Caki2 (cell line): ENCODE measurements at regions not wholly inside any gene's neighbourhood (a gene's known extent, or its start where the extent isn't known, plus 50 kb on each side); places are given as distances from the start of the nearest gene placed in this dataset.

Experiments
- DNase-seq: peaks from one replicate; pipeline ENCODE4 v3.0.0-alpha.2; 2015; ENCODE audit warnings: low read depth
- in situ Hi-C: cut with HindIII; loops from 2 replicates; pipeline ENCODE4 v1.10.0; 2016; ENCODE audit warnings: low sequenced_read_pairs, low pct_unique_long_range_greater_than_20kb, mixed read lengths

GRCh38 chr1:87530042-87530807 is 201.5 kb downstream of the LMO4 start:
- in situ Hi-C loops, result no loop called here
- DNase-seq, result no peak

- DNase-seq, result no peak
- in situ Hi-C loops, result no loop called here
These were observed 206.9 kb downstream of the LMO4 start for GRCh38 chr1:87535551-87535950.

DNA sequence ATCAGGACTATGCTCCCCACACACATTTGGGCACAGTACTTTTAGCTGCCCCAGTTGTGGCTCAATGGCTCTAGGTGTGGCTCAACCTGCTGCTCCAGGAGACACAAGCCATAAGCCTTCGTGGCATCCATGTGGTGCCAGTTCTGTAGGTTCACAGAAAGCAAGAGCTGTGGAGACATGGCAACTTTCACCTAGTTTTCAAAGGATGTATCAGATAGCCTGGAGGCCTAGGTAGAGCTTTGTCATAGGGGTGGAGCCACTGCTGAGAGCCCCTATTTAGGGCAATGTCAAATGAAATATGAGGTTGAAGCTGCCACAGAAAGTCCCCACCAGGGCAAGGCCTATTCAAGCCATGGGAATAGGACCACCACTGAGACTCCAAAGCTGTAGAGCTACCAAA is 210.5 kb downstream of the LMO4 start:
- DNase-seq, result no peak

DNA sequence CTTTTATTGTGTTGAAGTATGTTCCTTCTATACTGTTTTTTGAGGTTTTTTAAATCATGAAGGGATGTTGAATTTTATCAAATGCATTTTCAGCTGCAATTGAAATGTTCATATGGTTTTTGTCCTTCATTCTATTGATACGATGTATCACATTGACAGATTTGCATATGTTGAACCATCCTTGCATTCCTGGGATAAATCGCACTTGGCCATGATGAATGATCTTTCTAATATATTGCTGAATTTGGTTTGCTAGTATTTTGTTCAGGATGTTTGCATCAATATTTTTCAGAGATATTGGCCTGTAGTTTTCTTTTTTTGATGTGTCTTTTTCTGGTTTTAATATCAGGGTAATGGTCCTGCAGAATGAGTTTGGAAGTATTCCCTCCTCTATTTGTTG is 214.0 kb downstream of the LMO4 start:
- DNase-seq, result no peak
- in situ Hi-C loops, result no loop called here

More for the DNA sequence above, 210.5 kb downstream of the LMO4 start:
- in situ Hi-C loops, result no loop called here

GRCh38 chr1:87549738-87550137 is 221.1 kb downstream of the LMO4 start:
- in situ Hi-C loops, result no loop called here
- DNase-seq, result no peak

DNA sequence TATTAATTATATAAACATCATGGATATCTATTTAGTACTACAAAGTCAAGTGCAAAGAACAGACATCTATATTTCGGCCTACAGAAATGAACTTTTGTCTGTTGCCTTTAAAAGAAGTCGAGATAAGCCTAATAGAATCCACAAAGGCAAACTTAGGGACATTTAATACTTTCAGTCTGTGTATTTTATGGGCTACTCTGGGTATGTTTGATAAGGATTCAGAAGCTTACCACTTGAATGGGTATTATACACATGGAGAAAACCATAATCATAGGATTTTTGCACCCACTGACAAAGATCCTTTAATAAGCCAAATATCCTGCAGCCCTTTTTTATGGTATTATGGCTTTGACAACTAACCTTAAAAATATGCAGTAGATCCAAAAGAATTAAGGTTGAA is 224.8 kb downstream of the LMO4 start:
- in situ Hi-C loops, result no loop called here
- no peak for DNase-seq

DNA sequence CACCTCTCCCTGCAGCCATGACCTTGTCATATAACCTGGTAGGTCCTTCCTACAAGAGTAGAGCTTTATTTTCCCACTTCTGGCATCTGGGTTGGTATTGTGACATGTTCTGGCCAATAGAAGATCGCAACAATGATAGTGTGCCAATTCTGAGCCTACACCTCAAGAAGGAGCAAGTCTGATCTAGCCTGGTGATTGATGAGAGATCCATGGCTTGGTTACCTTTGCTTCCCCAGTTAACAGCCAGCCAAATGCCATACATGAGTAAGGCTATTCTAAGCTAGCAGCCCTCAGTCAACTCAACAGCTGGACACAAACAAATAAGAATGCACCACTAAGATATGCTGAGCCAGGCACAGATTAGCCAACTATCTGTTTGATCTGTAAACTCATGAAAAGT is 226.7 kb downstream of the LMO4 start:
- in situ Hi-C loops, result no loop called here
- DNase-seq, result no peak

GRCh38 chr1:87556326-87556725 is 227.6 kb downstream of the LMO4 start:
- in situ Hi-C loops, result no loop called here
- no peak for DNase-seq

DNA sequence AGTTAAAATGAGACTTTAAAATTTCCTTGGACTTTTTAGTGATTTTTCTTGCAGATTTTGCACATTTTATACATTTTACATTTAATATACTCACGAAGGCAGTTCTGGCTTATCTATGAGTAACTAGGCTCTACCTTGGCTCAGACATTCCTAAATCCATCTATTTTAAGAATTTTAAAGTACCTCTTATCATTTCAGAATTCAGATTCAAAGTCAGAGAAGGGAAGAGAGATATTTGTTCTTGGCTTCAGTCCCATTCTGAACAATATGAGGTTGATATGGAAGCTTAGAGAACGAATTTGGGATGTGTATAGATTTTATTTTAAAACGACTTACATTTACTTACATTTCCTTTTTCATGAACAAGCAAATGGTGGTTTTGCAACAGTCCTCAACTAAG is 230.2 kb downstream of the LMO4 start:
- no peak for DNase-seq
- in situ Hi-C loops, result no loop called here

DNA sequence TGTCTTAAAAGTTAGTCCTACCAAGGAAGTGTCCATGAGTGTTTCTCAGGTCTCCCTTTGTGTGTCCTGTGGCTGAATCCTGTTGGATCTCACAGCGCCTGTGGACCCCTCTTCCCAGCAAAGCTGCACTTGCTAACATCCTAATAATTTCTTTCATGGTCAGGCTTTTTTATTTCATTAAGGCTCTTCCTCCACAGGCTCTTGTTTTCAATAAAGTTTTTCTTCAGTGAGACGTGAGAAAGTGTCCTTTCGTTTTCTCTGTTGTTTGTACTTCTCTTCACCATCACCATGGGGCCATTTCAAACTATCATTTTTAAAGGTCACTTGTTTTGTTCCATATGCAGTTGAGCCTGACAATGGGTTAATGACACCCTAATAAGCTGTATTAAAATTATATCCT is 231.5 kb downstream of the LMO4 start:
- no peak for DNase-seq
- in situ Hi-C loops, result no loop called here

DNA sequence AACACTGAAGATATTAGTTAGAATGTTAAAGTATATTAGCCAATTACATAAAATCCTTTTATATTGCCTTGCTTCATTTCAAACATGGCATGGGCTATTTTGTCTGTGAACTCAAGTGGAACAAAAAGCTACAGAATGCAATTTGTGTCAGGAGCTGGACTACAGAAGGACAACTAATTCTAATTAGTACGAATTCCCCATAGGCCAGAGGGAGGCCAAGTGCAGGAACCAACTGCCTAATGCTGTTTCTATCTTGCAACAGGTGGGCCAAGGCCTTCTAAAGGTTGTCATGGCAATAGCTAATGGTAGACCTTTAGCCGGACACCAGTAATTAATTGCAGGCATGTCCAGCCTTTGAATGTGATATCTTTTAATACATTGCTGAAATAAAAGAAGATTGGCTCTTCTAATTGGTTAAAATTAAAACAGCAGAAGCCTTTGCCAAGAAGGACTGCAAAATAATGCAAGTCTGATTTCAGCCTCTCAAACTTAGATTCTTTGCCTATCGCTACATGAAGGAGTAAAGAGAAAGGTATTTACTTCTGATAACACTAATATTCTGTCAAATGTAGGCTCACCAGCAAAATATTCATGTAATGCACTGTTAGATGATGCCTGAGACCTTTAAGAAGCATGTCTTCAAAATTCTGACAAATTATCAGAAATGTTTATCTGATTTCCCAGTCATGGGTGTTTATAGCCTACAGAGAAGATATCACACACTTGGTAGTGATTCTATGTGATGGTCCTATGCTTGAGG is 232.1 kb downstream of the LMO4 start:
- in situ Hi-C loops, result no loop called here
- DNase-seq, result no peak

GRCh38 chr1:87563211-87563610 is 234.5 kb downstream of the LMO4 start:
- in situ Hi-C loops, result no loop called here
- DNase-seq, result no peak

DNA sequence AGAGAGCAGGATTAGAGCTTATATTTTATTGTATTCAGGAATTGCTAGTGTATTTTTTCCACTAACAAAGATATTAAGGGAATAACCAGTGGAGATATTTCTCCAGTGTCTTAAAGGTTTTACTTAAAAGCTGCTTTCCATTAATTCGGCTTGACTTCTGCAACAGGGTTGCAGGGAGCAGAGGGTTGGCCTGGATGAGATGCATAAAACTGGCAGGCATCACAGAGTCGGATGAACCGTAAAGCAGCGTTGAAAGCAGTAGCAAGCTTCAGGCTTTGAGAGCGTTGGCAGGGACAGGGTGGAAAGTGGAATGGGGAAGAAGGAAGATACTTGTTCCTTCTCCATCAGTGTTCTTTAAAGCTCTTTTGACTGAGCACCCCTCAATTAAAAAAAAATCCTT is 237.2 kb downstream of the LMO4 start:
- in situ Hi-C loops, result no loop called here
- DNase-seq, result no peak

GRCh38 chr1:87568005-87568404 is 239.3 kb downstream of the LMO4 start:
- in situ Hi-C loops, result no loop called here
- no peak for DNase-seq

DNA sequence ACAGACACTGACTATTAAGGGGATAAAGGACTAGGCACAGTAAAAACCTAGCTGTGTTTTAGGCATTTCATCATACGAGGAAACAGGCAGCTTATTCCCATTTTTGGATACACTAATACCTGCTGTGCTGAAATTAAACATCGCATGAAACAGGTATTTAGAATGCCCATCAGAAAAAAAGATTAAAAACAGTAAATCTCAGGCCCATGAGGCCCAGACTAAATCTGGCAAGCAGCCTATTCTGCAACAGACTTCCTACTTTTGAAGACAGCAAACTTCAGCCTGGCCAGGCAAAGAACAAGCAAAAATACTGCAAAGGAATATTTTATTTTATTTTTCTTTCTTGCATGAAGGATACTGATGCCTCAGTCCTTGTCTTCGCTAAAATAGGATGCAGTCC is 240.2 kb downstream of the LMO4 start:
- in situ Hi-C loops, result no loop called here
- no peak for DNase-seq

DNA sequence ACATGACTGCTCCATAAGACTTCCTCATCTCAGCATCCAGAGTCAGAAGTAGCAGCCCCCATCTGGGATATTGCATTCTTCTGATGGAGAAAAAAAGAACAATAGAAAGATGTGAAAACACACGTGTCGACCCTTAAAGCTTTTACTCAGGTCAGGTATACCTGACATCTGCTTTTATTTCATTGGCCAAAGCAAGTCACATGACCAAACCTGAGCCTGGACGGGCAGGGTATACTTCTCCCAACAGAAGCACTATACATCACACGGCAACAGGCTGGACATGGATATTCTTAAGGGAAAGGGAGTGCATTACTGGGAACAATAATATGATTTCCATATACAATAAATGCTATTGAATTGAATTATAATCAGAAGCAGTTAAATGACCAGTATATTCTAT is 243.3 kb downstream of the LMO4 start:
- no peak for DNase-seq
- in situ Hi-C loops, result no loop called here

DNA sequence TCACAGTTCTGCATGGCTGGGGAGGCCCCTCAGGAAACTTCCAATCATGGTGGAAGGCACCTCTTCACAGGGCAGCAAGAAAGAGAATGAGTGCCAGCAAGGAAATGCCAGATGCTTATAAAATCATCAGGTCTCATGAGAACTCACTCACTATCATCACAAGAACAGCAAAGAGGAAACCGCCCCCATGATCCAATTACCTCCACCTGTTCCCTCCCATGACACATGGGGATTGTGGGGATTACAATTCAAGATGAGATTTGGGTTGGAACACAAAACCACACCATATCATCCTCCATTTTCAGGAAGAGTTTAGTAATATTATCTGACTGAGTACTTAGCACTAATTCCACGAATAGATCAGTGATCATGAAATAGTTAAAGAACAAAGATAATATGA is 244.2 kb downstream of the LMO4 start:
- no peak for DNase-seq
- in situ Hi-C loops, result no loop called here

DNA sequence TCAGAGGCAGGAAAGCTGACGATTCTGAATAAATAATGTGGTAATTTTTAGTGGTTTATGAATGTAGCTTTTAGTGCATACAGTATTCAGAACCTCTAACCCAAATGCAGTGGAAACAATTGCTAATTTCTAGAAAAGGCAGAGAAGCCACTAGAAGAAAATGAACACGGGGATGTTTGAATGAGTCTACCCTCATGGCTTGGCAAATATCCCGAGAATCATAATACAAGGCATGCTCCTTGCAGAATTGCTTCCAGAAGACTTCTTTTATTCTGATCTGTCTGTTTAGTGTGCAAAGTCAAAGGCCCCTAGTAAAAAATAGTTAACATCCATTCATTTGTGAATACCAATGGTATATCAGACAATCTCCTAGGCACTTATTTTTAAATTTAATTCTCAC is 246.8 kb downstream of the LMO4 start:
- DNase-seq, result no peak
- in situ Hi-C loops, result no loop called here

DNA sequence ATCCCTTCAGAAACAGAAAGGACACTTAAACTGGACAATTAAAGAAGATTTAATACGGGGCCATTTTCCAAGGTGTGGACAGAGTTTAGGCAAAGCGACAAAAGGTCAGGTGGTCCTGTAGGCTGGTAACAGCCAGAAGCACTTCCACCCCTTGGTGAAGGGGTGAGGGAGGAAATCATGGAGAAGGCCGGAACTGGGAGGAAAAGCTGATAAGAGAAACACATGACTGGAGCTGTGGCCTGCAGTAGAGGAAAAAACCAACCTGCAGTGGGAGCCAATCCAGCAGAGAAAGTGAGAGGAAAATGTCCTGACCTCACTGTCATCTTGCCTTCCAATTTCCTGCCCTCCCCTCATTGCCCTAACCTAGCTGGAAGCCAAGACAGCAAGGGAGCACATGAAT is 249.8 kb downstream of the LMO4 start:
- in situ Hi-C loops, result no loop called here
- no peak for DNase-seq

DNA sequence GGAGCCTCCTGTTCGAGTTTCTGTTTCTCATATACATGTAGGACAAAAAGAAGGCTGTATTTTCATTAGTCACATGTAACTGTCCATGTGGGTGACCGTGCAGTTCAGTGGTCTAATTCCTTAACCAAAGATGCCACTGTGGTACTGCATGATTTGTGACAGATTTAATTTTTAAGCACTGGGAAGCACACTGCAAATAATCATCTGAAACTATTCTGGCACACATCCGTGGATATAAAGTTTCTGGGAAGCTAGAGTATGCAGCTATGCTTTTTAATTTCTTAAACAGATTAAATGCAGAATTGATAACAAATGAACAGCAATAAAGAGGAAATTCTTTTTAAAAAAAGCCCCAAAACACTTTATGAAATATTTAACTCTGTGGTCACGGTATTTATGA is 254.8 kb downstream of the LMO4 start:
- in situ Hi-C loops, result no loop called here
- no peak for DNase-seq
